Upper lobe of left lung (tissue), 4 donors: ENCODE measurements at regions not wholly inside any gene's neighbourhood (a gene's known extent, or its start where the extent isn't known, plus 50 kb on each side); places are given as distances from the start of the nearest gene placed in this dataset.

Experiments used
- CTCF ChIP-seq, 6 experiments: fragments of 450-650 bp in 4 of 6; fragments of 200-600 bp in 2 of 6; sonication (generic) in 2 of 6; IDR thresholded peaks; one replicate each; pipeline ENCODE4 v1.5.1; 2016 to 2019; ENCODE audit warnings: antibody characterized with exemption in 6 of 6
- POLR2A ChIP-seq, 4 donors: fragments of 450-650 bp; IDR thresholded peaks; one replicate each; pipeline ENCODE4 v1.5.1; 2016 to 2017; ENCODE audit warnings: antibody characterized with exemption in 4 of 4, mild to moderate bottlenecking in 2 of 4

- TF ChIP-seq CTCF (IDR thresholded peaks at IDR 0.05) (no peak), POLR2A (IDR thresholded peaks at IDR 0.05) (no peak)
These were observed 248.5 kb upstream of the HDAC4 start for GRCh38 chr2:239649309-239649708.
